ENCODE measurements at regions not wholly inside any gene's neighbourhood (a gene's known extent, or its start where the extent isn't known, plus 50 kb on each side); places are given as distances from the start of the nearest gene placed in this dataset.

DNA sequence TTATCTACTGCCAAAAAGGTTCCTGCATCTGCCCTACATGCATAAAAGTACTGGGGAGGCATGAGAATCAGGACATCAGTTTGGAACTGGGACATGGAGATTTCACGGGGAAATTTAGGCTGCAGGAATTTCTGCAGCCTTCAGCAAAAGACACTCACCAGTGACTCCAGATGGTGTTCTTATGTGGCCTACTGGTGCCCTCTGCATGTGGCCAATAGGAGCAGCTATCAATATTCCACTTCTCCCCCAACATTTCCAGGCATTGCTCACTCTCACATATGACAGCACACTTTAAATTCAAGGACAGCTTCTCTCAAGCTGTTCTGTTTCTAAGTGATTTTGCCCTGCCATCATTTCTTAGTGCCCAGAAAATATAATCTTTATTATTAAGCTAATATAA is 570.5 kb upstream of the ARGLU1 start (continued):
- TF ChIP-seq, protein P1, sequence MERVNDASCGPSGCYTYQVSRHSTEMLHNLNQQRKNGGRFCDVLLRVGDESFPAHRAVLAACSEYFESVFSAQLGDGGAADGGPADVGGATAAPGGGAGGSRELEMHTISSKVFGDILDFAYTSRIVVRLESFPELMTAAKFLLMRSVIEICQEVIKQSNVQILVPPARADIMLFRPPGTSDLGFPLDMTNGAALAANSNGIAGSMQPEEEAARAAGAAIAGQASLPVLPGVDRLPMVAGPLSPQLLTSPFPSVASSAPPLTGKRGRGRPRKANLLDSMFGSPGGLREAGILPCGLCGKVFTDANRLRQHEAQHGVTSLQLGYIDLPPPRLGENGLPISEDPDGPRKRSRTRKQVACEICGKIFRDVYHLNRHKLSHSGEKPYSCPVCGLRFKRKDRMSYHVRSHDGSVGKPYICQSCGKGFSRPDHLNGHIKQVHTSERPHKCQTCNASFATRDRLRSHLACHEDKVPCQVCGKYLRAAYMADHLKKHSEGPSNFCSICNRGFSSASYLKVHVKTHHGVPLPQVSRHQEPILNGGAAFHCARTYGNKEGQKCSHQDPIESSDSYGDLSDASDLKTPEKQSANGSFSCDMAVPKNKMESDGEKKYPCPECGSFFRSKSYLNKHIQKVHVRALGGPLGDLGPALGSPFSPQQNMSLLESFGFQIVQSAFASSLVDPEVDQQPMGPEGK (tag by site-specific recombination; IDR thresholded peaks at IDR 0.05) = no peak
- no peak for TF ChIP-seq SETDB1 (IDR thresholded peaks at IDR 0.05; ENCODE audit: insufficient read length, low read length)
- TF ChIP-seq, protein P2, sequence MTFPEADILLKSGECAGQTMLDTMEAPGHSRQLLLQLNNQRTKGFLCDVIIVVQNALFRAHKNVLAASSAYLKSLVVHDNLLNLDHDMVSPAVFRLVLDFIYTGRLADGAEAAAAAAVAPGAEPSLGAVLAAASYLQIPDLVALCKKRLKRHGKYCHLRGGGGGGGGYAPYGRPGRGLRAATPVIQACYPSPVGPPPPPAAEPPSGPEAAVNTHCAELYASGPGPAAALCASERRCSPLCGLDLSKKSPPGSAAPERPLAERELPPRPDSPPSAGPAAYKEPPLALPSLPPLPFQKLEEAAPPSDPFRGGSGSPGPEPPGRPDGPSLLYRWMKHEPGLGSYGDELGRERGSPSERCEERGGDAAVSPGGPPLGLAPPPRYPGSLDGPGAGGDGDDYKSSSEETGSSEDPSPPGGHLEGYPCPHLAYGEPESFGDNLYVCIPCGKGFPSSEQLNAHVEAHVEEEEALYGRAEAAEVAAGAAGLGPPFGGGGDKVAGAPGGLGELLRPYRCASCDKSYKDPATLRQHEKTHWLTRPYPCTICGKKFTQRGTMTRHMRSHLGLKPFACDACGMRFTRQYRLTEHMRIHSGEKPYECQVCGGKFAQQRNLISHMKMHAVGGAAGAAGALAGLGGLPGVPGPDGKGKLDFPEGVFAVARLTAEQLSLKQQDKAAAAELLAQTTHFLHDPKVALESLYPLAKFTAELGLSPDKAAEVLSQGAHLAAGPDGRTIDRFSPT (tag by site-specific recombination; IDR thresholded peaks at IDR 0.05) = no peak

DNA sequence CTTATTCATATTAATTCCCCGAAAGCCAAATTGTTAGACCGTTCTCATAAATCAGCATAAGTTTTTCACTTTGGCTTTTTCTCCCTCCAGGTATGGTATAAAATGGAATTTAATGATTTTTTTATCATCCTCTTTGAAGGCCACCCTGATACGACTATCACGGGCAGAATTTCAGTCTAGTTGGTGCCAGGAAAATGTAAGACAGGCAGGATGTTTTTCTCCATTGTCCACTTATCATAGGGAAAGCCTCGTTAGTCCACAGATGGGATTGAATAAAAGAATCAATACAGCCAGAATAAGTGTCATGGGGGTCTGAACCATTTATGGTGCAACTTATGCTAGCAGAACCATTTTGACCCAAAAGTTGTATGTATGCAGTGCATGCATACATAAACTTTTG is 566.0 kb upstream of the ARGLU1 start:
- H3K27ac ChIP-seq (ENCODE audit: extremely low read depth, low read depth, low read length) = no peak overlapping the region
- TF ChIP-seq, protein P3, sequence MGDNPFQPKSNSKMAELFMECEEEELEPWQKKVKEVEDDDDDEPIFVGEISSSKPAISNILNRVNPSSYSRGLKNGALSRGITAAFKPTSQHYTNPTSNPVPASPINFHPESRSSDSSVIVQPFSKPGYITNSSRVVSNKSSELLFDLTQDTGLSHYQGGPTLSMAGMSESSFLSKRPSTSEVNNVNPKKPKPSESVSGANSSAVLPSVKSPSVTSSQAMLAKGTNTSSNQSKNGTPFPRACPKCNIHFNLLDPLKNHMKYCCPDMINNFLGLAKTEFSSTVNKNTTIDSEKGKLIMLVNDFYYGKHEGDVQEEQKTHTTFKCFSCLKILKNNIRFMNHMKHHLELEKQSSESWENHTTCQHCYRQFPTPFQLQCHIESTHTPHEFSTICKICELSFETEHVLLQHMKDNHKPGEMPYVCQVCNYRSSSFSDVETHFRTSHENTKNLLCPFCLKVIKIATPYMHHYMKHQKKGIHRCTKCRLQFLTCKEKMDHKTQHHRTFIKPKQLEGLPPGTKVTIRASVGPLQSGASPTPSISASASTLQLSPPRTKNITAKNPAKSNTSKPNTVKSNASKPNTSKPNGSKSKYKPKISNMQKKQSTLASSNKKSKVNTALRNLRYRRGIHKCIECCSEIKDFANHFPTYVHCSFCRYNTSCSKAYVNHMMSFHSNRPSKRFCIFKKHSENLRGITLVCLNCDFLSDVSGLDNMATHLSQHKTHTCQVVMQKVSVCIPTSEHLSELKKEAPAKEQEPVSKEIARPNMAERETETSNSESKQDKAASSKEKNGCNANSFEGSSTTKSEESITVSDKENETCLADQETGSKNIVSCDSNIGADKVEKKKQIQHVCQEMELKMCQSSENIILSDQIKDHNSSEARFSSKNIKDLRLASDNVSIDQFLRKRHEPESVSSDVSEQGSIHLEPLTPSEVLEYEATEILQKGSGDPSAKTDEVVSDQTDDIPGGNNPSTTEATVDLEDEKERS (tag by site-specific recombination; IDR thresholded peaks at IDR 0.05) = no peak
- no peak for TF ChIP-seq ZNF660 (tag by site-specific recombination; IDR thresholded peaks at IDR 0.05)
- TF ChIP-seq ZBTB48 (tag by site-specific recombination; IDR thresholded peaks at IDR 0.05) = no peak
- no peak for TF ChIP-seq ZNF654 (tag by site-specific recombination; IDR thresholded peaks at IDR 0.05; ENCODE audit: low read depth)
- ChIA-PET POLR2A (no interaction called here), CTCF (interaction anchor here (1.5 kb wide), 1 partner anchor 514 kb away, joined by 3 read pairs; no protein-coding TSS in a partner anchor)
- H3K4me3 ChIP-seq (ENCODE audit: low read depth, low read length) = no peak overlapping the region
- no peaks in the 10 kb centered on the region for H3K36me3 ChIP-seq (ENCODE audit: control insufficient read depth in 2 of 2, insufficient read depth in 1 of 2, low read length in 2 of 2)
- H3K9me3 ChIP-seq (ENCODE audit: control insufficient read depth, insufficient read depth, low read depth, low read length) = no peaks in the 10 kb centered on the region
- H3K4me1 ChIP-seq (ENCODE audit: control insufficient read depth, insufficient read depth, low read length) = no peaks in the 10 kb centered on the region

DNA sequence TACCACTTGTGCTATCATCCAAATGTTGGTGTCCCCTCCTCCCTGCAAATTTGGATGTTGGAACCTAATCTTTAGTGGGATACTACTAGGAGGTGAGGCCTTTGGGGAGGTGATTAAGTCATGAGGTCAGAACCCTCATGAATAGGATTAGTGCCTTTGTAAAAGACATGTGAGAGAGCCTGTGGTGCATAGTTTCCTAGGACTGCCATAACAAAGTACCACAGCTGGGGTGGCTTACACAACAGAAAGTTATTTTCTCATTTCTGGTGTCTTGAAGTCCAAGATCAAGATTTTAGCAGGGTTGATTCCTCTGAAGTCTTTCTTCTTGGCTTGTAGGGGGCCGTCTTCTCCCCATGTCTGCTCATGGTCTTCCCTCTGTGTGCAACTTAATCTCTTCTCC is 562.6 kb upstream of the ARGLU1 start:
- Histone ChIP-seq H3K27ac (ENCODE audit: extremely low read depth, low read depth, low read length) (no peak overlapping the region), H3K36me3 (ENCODE audit: control insufficient read depth in 2 of 2, insufficient read depth in 1 of 2, low read length in 2 of 2) (no peaks in the 10 kb centered on the region), H3K4me3 (ENCODE audit: low read depth, low read length) (no peak overlapping the region), H3K9me3 (ENCODE audit: control insufficient read depth, insufficient read depth, low read depth, low read length) (no peaks in the 10 kb centered on the region), H3K4me1 (ENCODE audit: control insufficient read depth, insufficient read depth, low read length) (no peaks in the 10 kb centered on the region)
- ChIA-PET CTCF (no interaction called here), POLR2A (no interaction called here)
- TF ChIP-seq ZBTB48 (tag by site-specific recombination; IDR thresholded peaks at IDR 0.05) = no peak
- no peak for TF ChIP-seq ZNF785 (tag by site-specific recombination; IDR thresholded peaks at IDR 0.05)
- no peak for TF ChIP-seq ZNF174 (tag by site-specific recombination; IDR thresholded peaks at IDR 0.05)
- TF ChIP-seq ZSCAN23 (tag by site-specific recombination; IDR thresholded peaks at IDR 0.05) = no peak
- no peak for TF ChIP-seq ZNF549 (tag by site-specific recombination; IDR thresholded peaks at IDR 0.05)

DNA sequence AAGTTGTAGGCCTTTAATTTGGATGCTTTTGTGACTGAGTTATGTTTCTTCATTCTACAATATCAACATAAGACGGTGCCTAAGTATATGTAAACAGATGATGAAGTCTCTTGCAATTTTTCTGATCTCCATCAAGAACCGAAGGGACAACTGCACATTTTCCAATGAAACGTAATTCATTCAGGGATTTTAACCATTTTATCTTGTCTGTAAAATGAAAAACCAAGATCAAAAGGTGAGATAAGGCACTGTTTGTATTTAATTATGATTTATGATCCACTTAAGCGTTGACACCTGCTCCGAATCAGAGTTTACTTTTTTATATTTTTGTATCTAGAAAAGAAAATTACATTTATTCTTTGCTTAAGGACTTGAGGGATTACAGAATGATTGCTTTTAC is 556.8 kb upstream of the ARGLU1 start:
- CTCF ChIA-PET = no interaction called here
- Histone ChIP-seq H3K4me3 (ENCODE audit: low read depth, low read length) (no peak overlapping the region), H3K36me3 (ENCODE audit: control insufficient read depth in 2 of 2, insufficient read depth in 1 of 2, low read length in 2 of 2) (no peaks in the 10 kb centered on the region), H3K4me1 (ENCODE audit: control insufficient read depth, insufficient read depth, low read length) (no peaks in the 10 kb centered on the region), H3K9me3 (ENCODE audit: control insufficient read depth, insufficient read depth, low read depth, low read length) (no peaks in the 10 kb centered on the region), H3K27ac (ENCODE audit: extremely low read depth, low read depth, low read length) (no peak overlapping the region)
- POLR2A ChIA-PET = no interaction called here
- no peak for TF ChIP-seq SETDB1 (IDR thresholded peaks at IDR 0.05; ENCODE audit: insufficient read length, low read length)
- TF ChIP-seq, protein P4, sequence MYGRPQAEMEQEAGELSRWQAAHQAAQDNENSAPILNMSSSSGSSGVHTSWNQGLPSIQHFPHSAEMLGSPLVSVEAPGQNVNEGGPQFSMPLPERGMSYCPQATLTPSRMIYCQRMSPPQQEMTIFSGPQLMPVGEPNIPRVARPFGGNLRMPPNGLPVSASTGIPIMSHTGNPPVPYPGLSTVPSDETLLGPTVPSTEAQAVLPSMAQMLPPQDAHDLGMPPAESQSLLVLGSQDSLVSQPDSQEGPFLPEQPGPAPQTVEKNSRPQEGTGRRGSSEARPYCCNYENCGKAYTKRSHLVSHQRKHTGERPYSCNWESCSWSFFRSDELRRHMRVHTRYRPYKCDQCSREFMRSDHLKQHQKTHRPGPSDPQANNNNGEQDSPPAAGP (tag by site-specific recombination; IDR thresholded peaks at IDR 0.05) = no peak
- TF ChIP-seq, protein P5, sequence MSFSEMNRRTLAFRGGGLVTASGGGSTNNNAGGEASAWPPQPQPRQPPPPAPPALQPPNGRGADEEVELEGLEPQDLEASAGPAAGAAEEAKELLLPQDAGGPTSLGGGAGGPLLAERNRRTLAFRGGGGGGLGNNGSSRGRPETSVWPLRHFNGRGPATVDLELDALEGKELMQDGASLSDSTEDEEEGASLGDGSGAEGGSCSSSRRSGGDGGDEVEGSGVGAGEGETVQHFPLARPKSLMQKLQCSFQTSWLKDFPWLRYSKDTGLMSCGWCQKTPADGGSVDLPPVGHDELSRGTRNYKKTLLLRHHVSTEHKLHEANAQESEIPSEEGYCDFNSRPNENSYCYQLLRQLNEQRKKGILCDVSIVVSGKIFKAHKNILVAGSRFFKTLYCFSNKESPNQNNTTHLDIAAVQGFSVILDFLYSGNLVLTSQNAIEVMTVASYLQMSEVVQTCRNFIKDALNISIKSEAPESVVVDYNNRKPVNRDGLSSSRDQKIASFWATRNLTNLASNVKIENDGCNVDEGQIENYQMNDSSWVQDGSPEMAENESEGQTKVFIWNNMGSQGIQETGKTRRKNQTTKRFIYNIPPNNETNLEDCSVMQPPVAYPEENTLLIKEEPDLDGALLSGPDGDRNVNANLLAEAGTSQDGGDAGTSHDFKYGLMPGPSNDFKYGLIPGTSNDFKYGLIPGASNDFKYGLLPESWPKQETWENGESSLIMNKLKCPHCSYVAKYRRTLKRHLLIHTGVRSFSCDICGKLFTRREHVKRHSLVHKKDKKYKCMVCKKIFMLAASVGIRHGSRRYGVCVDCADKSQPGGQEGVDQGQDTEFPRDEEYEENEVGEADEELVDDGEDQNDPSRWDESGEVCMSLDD (tag by site-specific recombination; IDR thresholded peaks at IDR 0.05) = no peak
- TF ChIP-seq ZNF521 (tag by site-specific recombination; IDR thresholded peaks at IDR 0.05) = no peak
- TF ChIP-seq, protein P6, sequence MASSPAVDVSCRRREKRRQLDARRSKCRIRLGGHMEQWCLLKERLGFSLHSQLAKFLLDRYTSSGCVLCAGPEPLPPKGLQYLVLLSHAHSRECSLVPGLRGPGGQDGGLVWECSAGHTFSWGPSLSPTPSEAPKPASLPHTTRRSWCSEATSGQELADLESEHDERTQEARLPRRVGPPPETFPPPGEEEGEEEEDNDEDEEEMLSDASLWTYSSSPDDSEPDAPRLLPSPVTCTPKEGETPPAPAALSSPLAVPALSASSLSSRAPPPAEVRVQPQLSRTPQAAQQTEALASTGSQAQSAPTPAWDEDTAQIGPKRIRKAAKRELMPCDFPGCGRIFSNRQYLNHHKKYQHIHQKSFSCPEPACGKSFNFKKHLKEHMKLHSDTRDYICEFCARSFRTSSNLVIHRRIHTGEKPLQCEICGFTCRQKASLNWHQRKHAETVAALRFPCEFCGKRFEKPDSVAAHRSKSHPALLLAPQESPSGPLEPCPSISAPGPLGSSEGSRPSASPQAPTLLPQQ (tag by site-specific recombination; IDR thresholded peaks at IDR 0.05) = no peak
